C4-2B (cell line): ENCODE measurements at regions not wholly inside any gene's neighbourhood (a gene's known extent, or its start where the extent isn't known, plus 50 kb on each side); places are given as distances from the start of the nearest gene placed in this dataset.

ENCODE experiments used
- ZFX ChIP-seq: fragments of 450-650 bp; IDR thresholded peaks from 2 replicates; pipeline ENCODE4 v1.6.1; 2017
- TF ChIP-seq, protein P1 (sequence below): fragments of 450-650 bp; conservative IDR thresholded peaks from 2 replicates; pipeline ENCODE4 v1.5.1; 2017; ENCODE audit warnings: mild to moderate bottlenecking

DNA sequence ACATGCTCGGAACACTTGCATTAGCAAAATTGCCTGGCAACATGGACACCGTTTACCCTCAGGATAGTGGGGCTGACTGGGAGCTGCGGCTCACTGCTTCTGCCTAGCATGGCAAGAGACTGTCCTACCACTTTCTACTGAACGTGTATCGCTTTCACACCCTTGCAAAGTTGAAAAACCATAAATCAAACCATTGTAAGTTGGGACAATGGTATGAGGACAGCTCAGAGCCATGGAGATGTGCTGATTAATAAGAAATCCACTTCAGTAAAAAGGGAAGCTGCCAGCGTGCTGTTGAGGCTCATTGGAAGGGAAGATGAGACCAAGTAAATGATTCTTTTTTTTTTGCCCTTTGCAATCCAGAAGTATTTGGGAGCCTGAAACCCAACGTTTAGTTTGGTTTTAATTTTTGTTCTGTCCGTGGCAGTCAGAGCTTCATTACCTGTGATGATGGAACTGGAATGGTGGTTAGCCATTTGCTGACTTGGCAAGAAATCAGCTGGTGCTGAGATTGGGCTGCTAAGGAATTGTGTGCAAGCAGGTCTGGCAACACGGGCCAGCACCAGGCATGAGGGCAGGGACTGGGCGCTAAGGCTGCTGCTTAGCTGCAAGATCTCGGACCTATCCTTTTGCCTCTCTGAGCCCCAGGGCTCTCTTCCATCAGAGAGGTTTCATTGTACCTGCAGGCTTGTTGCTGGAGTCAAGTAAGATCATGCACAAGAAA lies 75.5 kb upstream of the HS6ST1 start:
- TF ChIP-seq, protein P1, sequence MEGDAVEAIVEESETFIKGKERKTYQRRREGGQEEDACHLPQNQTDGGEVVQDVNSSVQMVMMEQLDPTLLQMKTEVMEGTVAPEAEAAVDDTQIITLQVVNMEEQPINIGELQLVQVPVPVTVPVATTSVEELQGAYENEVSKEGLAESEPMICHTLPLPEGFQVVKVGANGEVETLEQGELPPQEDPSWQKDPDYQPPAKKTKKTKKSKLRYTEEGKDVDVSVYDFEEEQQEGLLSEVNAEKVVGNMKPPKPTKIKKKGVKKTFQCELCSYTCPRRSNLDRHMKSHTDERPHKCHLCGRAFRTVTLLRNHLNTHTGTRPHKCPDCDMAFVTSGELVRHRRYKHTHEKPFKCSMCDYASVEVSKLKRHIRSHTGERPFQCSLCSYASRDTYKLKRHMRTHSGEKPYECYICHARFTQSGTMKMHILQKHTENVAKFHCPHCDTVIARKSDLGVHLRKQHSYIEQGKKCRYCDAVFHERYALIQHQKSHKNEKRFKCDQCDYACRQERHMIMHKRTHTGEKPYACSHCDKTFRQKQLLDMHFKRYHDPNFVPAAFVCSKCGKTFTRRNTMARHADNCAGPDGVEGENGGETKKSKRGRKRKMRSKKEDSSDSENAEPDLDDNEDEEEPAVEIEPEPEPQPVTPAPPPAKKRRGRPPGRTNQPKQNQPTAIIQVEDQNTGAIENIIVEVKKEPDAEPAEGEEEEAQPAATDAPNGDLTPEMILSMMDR, result no peak
- TF ChIP-seq ZFX, result no peak
